T-helper 17 cell (primary cell): ENCODE measurements at regions not wholly inside any gene's neighbourhood (a gene's known extent, or its start where the extent isn't known, plus 50 kb on each side); places are given as distances from the start of the nearest gene placed in this dataset.

Experiments used
- ATAC-seq: fragments of 150-1000 bp; cut with Tn5 transposase; 2 replicates; pipeline ENCODE4 v1.10.0; 2021; ENCODE audit warnings: mild to moderate bottlenecking, moderate library complexity
- DNase-seq, 3 donors: peaks; one replicate each; pipeline versions ENCODE4 v3.0.0 to v3.0.0-alpha.2; 2020 to 2021
- H3K9me3 ChIP-seq: one replicate; pipeline ENCODE4 v1.7.0; 2013; ENCODE audit warnings: low read length, mild to moderate bottlenecking; ENCODE audit not compliant: control insufficient read depth, poor library complexity, severe bottlenecking
- H3K27ac Mint-ChIP-seq: one replicate; pipeline ENCODE4 v1.8.0; 2022; ENCODE audit warnings: mild to moderate bottlenecking, moderate library complexity, mixed read lengths
- H3K27me3 Mint-ChIP-seq: one replicate; pipeline ENCODE4 v1.8.0; 2022; ENCODE audit warnings: mixed read lengths
- H3K36me3 Mint-ChIP-seq: one replicate; pipeline ENCODE4 v1.8.0; 2022; ENCODE audit warnings: low read depth, mixed read lengths
- H3K4me1 Mint-ChIP-seq: one replicate; pipeline ENCODE4 v1.8.0; 2022; ENCODE audit warnings: mild to moderate bottlenecking, mixed read lengths
- H3K4me3 Mint-ChIP-seq: one replicate; pipeline ENCODE4 v1.8.0; 2022; ENCODE audit warnings: mild to moderate bottlenecking, moderate library complexity, mixed read lengths

DNA sequence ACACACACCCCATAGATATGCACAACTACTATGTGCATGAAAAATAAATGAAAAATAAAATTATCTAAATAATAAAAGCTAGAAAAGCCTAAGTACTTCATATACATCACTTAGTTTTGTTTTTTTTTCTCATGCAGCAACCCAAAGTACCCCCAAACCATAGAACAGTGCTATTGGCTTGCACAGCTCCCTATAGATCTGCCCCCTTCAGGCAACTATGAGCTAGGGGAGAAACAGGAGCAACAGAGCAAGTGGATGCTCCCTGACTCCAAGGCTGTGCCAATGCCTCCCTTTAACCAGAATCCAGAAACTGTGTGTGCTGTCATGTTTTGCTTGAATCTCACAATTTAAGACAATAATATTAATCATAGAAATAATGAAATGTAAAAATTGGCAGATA lies 605.5 kb downstream of the TOX3 start:
- ATAC-seq (no peak), DNase-seq (no peak)
- no peaks in the 10 kb centered on the region for H3K36me3 Mint-ChIP-seq
- no peaks in the 10 kb centered on the region for H3K9me3 ChIP-seq
- no peaks in the 10 kb centered on the region for H3K27me3 Mint-ChIP-seq
- H3K4me1 Mint-ChIP-seq = no peaks in the 10 kb centered on the region
- no peak overlapping the region for H3K27ac Mint-ChIP-seq
- no peak overlapping the region for H3K4me3 Mint-ChIP-seq

GRCh38 chr16:51940183-51940582 lies 606.8 kb downstream of the TOX3 start:
- no peaks in the 10 kb centered on the region for H3K27me3 Mint-ChIP-seq
- H3K4me1 Mint-ChIP-seq = no peaks in the 10 kb centered on the region
- ATAC-seq (no peak), DNase-seq (no peak)
- no peak overlapping the region for H3K27ac Mint-ChIP-seq
- no peak overlapping the region for H3K4me3 Mint-ChIP-seq
- H3K9me3 ChIP-seq = no peaks in the 10 kb centered on the region
- no peaks in the 10 kb centered on the region for H3K36me3 Mint-ChIP-seq

- H3K36me3 Mint-ChIP-seq = no peaks in the 10 kb centered on the region
- no peak overlapping the region for H3K27ac Mint-ChIP-seq
Observed at GRCh38 chr16:51939378-51939871, 607.5 kb downstream of the TOX3 start.

GRCh38 chr16:51938861-51939260 lies 608.1 kb downstream of the TOX3 start:
- H3K4me3 Mint-ChIP-seq = no peak overlapping the region
- ATAC-seq (no peak), DNase-seq (no peak)
- no peaks in the 10 kb centered on the region for H3K9me3 ChIP-seq
- no peaks in the 10 kb centered on the region for H3K36me3 Mint-ChIP-seq
- no peaks in the 10 kb centered on the region for H3K4me1 Mint-ChIP-seq
- no peak overlapping the region for H3K27ac Mint-ChIP-seq
- H3K27me3 Mint-ChIP-seq = no peaks in the 10 kb centered on the region

More at GRCh38 chr16:51939378-51939871, 607.5 kb downstream of the TOX3 start:
- Mint-ChIP-seq H3K4me1 (no peaks in the 10 kb centered on the region), H3K4me3 (no peak overlapping the region), H3K27me3 (no peaks in the 10 kb centered on the region)
- no peaks in the 10 kb centered on the region for H3K9me3 ChIP-seq
- ATAC-seq (no peak), DNase-seq (no peak)

DNA sequence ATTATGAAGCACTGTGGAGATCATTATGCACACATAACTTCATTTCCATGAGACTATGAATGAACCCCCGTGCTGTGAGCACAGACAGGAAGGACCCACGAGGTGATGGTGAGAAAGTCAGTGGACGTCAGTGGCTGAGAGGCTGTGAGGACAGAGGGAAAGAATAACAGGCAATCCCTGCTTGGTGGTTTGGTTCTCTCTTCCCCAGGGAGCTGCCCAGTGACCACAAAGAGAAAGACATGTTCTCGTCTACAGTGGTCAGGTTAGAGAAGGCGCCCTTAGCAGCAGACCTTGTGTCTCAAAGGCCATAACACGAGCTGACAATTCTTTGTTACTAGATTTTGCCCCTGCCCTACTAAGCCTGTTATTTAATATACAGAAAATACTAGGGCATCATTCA lies 609.2 kb downstream of the TOX3 start:
- Mint-ChIP-seq H3K4me3 (no peak overlapping the region), H3K4me1 (no peaks in the 10 kb centered on the region), H3K36me3 (no peaks in the 10 kb centered on the region), H3K27me3 (no peaks in the 10 kb centered on the region), H3K27ac (no peak overlapping the region)
- H3K9me3 ChIP-seq = no peaks in the 10 kb centered on the region
- ATAC-seq (no peak), DNase-seq (no peak)

DNA sequence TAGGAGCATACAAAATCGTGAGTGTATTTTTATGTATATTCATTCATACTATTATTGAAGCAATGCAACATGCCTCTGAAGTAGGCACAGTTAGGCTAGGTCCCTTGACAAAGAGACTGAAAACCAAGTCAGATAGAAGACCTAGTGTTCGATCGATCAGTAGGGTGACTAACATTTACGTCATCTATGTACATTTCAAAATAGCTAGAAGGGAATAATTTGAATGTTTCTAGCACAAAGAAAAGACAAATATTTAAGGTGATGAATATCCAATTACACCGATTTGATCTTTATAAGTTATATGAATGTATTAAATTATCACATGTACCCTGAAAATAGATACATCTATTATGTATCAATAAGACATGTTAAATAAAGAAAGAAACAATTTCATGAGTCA lies 610.1 kb downstream of the TOX3 start:
- Mint-ChIP-seq H3K36me3 (no peaks in the 10 kb centered on the region), H3K27me3 (no peaks in the 10 kb centered on the region), H3K4me3 (no peak overlapping the region), H3K27ac (no peak overlapping the region), H3K4me1 (no peaks in the 10 kb centered on the region)
- DNase-seq (no peak), ATAC-seq (no peak)
- no peaks in the 10 kb centered on the region for H3K9me3 ChIP-seq

- H3K36me3 Mint-ChIP-seq = no peaks in the 10 kb centered on the region
- no peaks in the 10 kb centered on the region for H3K4me1 Mint-ChIP-seq
- no peak overlapping the region for H3K27ac Mint-ChIP-seq
- H3K4me3 Mint-ChIP-seq = no peak overlapping the region
- ATAC-seq = no peak
- DNase-seq = no peak
- no peaks in the 10 kb centered on the region for H3K27me3 Mint-ChIP-seq
- H3K9me3 ChIP-seq = no peaks in the 10 kb centered on the region
Observed at GRCh38 chr16:51932317-51932716, 614.6 kb downstream of the TOX3 start.

GRCh38 chr16:51931653-51932052 lies 615.3 kb downstream of the TOX3 start:
- DNase-seq = no peak
- Mint-ChIP-seq H3K36me3 (no peaks in the 10 kb centered on the region), H3K27me3 (no peaks in the 10 kb centered on the region), H3K4me3 (no peak overlapping the region), H3K4me1 (no peaks in the 10 kb centered on the region), H3K27ac (no peak overlapping the region)
- no peaks in the 10 kb centered on the region for H3K9me3 ChIP-seq
- no peak for ATAC-seq

GRCh38 chr16:51924744-51925143 lies 622.2 kb downstream of the TOX3 start:
- H3K9me3 ChIP-seq = no peaks in the 10 kb centered on the region
- Mint-ChIP-seq H3K4me3 (no peak overlapping the region), H3K4me1 (no peaks in the 10 kb centered on the region), H3K36me3 (no peaks in the 10 kb centered on the region), H3K27ac (no peak overlapping the region), H3K27me3 (no peaks in the 10 kb centered on the region)
- no peak for ATAC-seq
- no peak for DNase-seq

DNA sequence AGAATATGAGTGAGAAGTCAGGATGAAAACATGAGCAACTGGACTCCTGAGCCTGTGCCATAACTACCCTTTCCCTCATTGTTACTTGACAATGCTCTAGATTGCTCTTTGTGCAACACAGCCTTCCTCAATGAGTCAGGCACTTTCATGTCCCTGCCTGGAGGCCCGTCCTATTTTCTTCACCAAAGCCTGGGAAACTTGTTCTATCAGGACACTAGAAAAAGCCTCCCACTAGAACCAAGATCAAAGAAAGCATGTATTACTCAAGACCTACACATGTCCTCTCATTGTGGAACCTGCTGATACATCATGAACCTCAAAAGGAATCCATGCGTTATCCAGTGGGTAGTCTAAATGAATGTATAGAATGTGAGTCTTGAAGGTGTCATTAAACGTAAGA lies 624.5 kb downstream of the TOX3 start:
- no peaks in the 10 kb centered on the region for H3K9me3 ChIP-seq
- H3K36me3 Mint-ChIP-seq = no peaks in the 10 kb centered on the region
- H3K27me3 Mint-ChIP-seq = no peaks in the 10 kb centered on the region
- ATAC-seq (no peak), DNase-seq (no peak)
- no peak overlapping the region for H3K27ac Mint-ChIP-seq
- H3K4me3 Mint-ChIP-seq = no peak overlapping the region
- H3K4me1 Mint-ChIP-seq = no peaks in the 10 kb centered on the region

DNA sequence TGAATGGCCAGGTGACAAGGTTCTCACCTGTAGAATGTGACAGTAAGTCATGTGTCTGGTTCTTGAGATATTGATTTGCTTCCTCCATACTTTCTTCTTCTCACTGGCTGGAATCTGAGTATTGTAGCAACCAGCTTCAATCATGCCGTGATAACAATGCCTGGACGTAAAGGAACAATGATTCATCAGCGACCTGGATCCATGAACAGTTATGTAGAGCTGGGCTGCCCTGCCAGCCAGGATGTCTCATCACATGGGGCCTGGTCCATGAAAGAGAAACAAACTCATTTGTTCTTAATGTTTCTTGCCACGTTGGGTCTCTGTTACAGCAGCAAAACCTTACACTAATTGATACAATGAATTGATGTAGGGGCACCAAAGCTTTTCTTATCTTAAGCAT lies 627.2 kb downstream of the TOX3 start:
- ATAC-seq = no peak
- Mint-ChIP-seq H3K4me3 (no peak overlapping the region), H3K4me1 (no peaks in the 10 kb centered on the region), H3K27ac (no peak overlapping the region), H3K36me3 (no peaks in the 10 kb centered on the region), H3K27me3 (no peaks in the 10 kb centered on the region)
- DNase-seq = no peak
- no peaks in the 10 kb centered on the region for H3K9me3 ChIP-seq

DNA sequence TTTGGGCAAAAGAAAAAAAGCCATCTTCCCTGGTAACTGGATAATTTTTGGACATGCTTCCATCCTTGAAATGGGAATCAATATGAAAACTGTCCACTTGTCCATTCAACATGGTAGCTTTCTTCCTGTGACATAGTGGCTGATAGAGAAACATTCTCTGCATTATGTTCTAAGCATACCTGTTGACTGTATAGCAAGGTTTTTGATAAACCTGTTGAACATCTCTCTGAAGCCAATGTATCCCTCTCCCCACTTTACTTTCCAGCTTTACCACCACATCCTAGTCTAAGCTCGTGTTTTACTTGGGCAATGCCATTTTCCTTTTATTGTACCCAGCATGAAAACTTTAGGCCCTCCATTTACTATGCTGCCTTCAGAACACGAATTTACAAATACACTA lies 630.1 kb downstream of the TOX3 start:
- Mint-ChIP-seq H3K4me3 (no peak overlapping the region), H3K27me3 (no peaks in the 10 kb centered on the region), H3K27ac (no peak overlapping the region), H3K36me3 (no peaks in the 10 kb centered on the region), H3K4me1 (no peaks in the 10 kb centered on the region)
- peaks cover 2% of the 10 kb centered on the region for H3K9me3 ChIP-seq
- ATAC-seq (no peak), DNase-seq (no peak)

DNA sequence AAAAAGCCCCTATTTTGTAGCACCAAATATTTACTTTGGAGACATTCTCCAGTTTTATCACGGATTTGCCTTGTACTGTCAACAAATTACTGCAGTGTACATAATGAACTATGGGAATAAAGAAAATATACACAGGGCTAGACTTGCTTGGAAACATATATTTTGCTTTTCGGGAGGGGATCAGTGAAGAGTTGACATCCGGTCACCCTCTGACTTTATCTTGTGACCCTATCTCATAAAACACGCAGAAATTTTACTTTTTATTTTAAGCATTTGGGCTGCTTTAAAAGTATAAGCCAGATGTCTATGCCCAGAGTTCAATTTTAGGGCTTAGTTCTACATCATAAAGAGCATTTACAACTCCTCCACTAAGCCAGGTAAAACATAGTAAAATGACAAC lies 630.7 kb downstream of the TOX3 start:
- peaks cover 2% of the 10 kb centered on the region for H3K9me3 ChIP-seq
- DNase-seq (no peak), ATAC-seq (no peak)
- Mint-ChIP-seq H3K27me3 (no peaks in the 10 kb centered on the region), H3K36me3 (no peaks in the 10 kb centered on the region), H3K4me1 (no peaks in the 10 kb centered on the region), H3K27ac (no peak overlapping the region), H3K4me3 (no peak overlapping the region)

GRCh38 chr16:51907680-51908079 lies 639.3 kb downstream of the TOX3 start:
- H3K4me3 Mint-ChIP-seq = no peak overlapping the region
- no peak overlapping the region for H3K27ac Mint-ChIP-seq
- H3K9me3 ChIP-seq = no peaks in the 10 kb centered on the region
- no peaks in the 10 kb centered on the region for H3K36me3 Mint-ChIP-seq
- ATAC-seq = no peak
- H3K4me1 Mint-ChIP-seq = no peaks in the 10 kb centered on the region
- H3K27me3 Mint-ChIP-seq = no peaks in the 10 kb centered on the region
- no peak for DNase-seq
